HG03442 (cell line): ENCODE measurements at regions not wholly inside any gene's neighbourhood (a gene's known extent, or its start where the extent isn't known, plus 50 kb on each side); places are given as distances from the start of the nearest gene placed in this dataset.
"Not testable (repeated sequence)": the region's sequence is repeated elsewhere in the genome, so short reads cannot be mapped to it uniquely, and the experiment has no call there.

Source experiments
- ATAC-seq: cut with Tn5 transposase; IDR thresholded peaks from one replicate; pipeline ENCODE4 v1.9.1; 2021; ENCODE audit warnings: mild to moderate bottlenecking, moderate library complexity; ENCODE audit not compliant: unreplicated experiment

GRCh38 chr12:14207905-14208551 is 157.5 kb upstream of the ATF7IP start:
- ATAC-seq, result no peak

- ATAC-seq, result no peak
These were observed 153.5 kb upstream of the ATF7IP start for GRCh38 chr12:14211947-14212387.

- ATAC-seq, result no peak
These were observed 151.9 kb upstream of the ATF7IP start for GRCh38 chr12:14213542-14213941.

- no peak for ATAC-seq
These were observed 151.0 kb upstream of the ATF7IP start for GRCh38 chr12:14214495-14214894.

GRCh38 chr12:14215949-14216348 is 149.5 kb upstream of the ATF7IP start:
- ATAC-seq, result not testable (repeated sequence)

- ATAC-seq, result no peak
These were observed 148.8 kb upstream of the ATF7IP start for GRCh38 chr12:14216405-14217294.

GRCh38 chr12:14219156-14219555 is 146.3 kb upstream of the ATF7IP start:
- no peak for ATAC-seq

GRCh38 chr12:14219670-14220069 is 145.8 kb upstream of the ATF7IP start:
- not testable (repeated sequence) for ATAC-seq

GRCh38 chr12:14225064-14225463 is 140.4 kb upstream of the ATF7IP start:
- no peak for ATAC-seq

- not testable (repeated sequence) for ATAC-seq
These were observed 130.3 kb upstream of the ATF7IP start for GRCh38 chr12:14235176-14235575.

GRCh38 chr12:14236641-14237040 is 128.8 kb upstream of the ATF7IP start:
- not testable (repeated sequence) for ATAC-seq

- ATAC-seq, result no peak
These were observed 127.2 kb upstream of the ATF7IP start for GRCh38 chr12:14238221-14238792.

GRCh38 chr12:14239350-14239934 is 126.0 kb upstream of the ATF7IP start:
- peak; percentile 86 for ATAC-seq

GRCh38 chr12:14239935-14240872 is 125.3 kb upstream of the ATF7IP start:
- peak; percentile 35 for ATAC-seq

- no peak for ATAC-seq
These were observed 124.6 kb upstream of the ATF7IP start for GRCh38 chr12:14240873-14241220.

GRCh38 chr12:14242825-14243224 is 122.7 kb upstream of the ATF7IP start:
- ATAC-seq, result not testable (repeated sequence)

GRCh38 chr12:14243941-14244340 is 121.5 kb upstream of the ATF7IP start:
- ATAC-seq, result no peak

GRCh38 chr12:14244876-14245669 is 120.4 kb upstream of the ATF7IP start:
- no peak for ATAC-seq

GRCh38 chr12:14247166-14247565 is 118.3 kb upstream of the ATF7IP start:
- ATAC-seq, result no peak

- no peak for ATAC-seq
These were observed 116.1 kb upstream of the ATF7IP start for GRCh38 chr12:14249368-14249767.
